ENCODE measurements at regions not wholly inside any gene's neighbourhood (a gene's known extent, or its start where the extent isn't known, plus 50 kb on each side); places are given as distances from the start of the nearest gene placed in this dataset.

DNA sequence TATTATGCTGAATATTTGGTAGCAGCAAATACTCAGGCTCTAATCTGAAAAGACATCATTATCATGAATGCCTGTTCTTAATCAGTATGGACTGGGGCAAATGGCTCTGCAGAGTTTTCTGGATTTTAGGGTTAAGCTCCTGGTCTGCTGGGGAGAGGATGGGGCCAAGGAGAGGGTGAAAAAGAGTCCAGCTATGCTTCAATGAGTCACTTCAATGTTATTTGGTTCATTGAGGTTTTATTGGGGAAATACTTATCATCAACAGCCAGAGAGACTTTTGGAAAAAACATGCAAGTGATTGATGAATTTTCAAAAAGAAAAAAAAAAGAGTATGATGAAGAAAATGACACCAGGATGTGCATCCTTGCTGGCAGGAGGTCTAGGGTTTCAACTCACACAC, 278.3 kb downstream of the UQCRFS1 start:
- CTCF ChIA-PET = no interaction called here
- Mint-ChIP-seq H3K36me3 (peaks cover 5% of the 10 kb centered on the region; the same call in 1 of the 2 replicates), H3K9me3 (peaks cover 17% of the 10 kb centered on the region), H3K27me3 (ENCODE audit: low read depth) (peaks cover 3% of the 10 kb centered on the region), H3K4me3 (no peak overlapping the region), H3K4me1 (0 out of 2 replicates have a peak, but pooled peaks cover 4% of the 10 kb centered on the region), H3K27ac (no peak overlapping the region)
- POLR2A ChIA-PET = no interaction called here
- no peak for ATAC-seq
- TF ChIP-seq, protein P1, sequence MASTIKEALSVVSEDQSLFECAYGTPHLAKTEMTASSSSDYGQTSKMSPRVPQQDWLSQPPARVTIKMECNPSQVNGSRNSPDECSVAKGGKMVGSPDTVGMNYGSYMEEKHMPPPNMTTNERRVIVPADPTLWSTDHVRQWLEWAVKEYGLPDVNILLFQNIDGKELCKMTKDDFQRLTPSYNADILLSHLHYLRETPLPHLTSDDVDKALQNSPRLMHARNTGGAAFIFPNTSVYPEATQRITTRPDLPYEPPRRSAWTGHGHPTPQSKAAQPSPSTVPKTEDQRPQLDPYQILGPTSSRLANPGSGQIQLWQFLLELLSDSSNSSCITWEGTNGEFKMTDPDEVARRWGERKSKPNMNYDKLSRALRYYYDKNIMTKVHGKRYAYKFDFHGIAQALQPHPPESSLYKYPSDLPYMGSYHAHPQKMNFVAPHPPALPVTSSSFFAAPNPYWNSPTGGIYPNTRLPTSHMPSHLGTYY (CRISPR knock-in tag; IDR thresholded peaks at IDR 0.05) = no peak
- no peak for TF ChIP-seq ZNF532 (CRISPR knock-in tag; IDR thresholded peaks at IDR 0.05; ENCODE audit: borderline replicate concordance)
- no peak for TF ChIP-seq KAT7 (CRISPR knock-in tag; IDR thresholded peaks at IDR 0.05; ENCODE audit: borderline replicate concordance)
- DNase-seq (ENCODE audit: low spot score) = no peak

DNA sequence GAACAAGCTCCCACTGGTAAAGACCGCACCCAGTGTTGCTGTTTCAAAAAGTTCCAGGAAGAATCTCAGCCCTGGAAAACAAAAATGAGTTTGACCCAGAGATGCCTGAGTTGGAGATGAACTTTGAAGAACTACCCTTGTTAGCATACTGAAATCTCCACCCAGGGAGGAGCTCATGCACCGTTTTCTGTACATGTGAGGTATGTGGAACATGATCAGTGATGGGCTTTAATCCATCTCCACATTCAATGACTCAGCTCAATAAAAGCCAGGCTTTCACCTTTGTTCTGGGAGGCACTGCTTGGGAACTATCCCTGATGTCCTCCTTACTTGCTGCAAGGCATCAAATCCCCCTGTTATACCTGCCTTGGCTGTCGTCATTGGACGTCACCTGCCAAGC, 279.9 kb downstream of the UQCRFS1 start:
- no peak overlapping the region for H3K4me3 Mint-ChIP-seq
- ChIA-PET POLR2A (no interaction called here), CTCF (interaction anchor here (0.6 to 1.0 kb wide), 2 partner anchors 13 to 21 kb away, joined by 3 read pairs; no protein-coding TSS in a partner anchor)
- DNase-seq (ENCODE audit: low spot score) (no peak), ATAC-seq (no peak)
- peaks cover 3% of the 10 kb centered on the region for H3K27me3 Mint-ChIP-seq (ENCODE audit: low read depth)
- peaks cover 11% of the 10 kb centered on the region; the same call in 1 of the 2 replicates for H3K9me3 Mint-ChIP-seq
- H3K27ac Mint-ChIP-seq = no peak overlapping the region
- no peaks in the 10 kb centered on the region for H3K4me1 Mint-ChIP-seq
- no peaks in the 10 kb centered on the region for H3K36me3 Mint-ChIP-seq
- TF ChIP-seq TEAD1 (CRISPR knock-in tag; IDR thresholded peaks at IDR 0.05) (no peak), MYBL2 (CRISPR knock-in tag; IDR thresholded peaks at IDR 0.05) (no peak), ZNF532 (CRISPR knock-in tag; IDR thresholded peaks at IDR 0.05; ENCODE audit: borderline replicate concordance) (no peak), NR3C1 (CRISPR knock-in tag; conservative IDR thresholded peaks at IDR 0.05; ENCODE audit: low read depth) (no peak), PRRX2 (CRISPR knock-in tag; IDR thresholded peaks at IDR 0.05) (no peak), SMAD4 (CRISPR knock-in tag; IDR thresholded peaks at IDR 0.05) (no peak), RELA (CRISPR knock-in tag; IDR thresholded peaks at IDR 0.05; ENCODE audit: borderline replicate concordance) (no peak), JAZF1 (CRISPR knock-in tag; IDR thresholded peaks at IDR 0.05) (no peak), ZBTB43 (CRISPR knock-in tag; IDR thresholded peaks at IDR 0.05) (no peak)
- TF ChIP-seq, protein P2, sequence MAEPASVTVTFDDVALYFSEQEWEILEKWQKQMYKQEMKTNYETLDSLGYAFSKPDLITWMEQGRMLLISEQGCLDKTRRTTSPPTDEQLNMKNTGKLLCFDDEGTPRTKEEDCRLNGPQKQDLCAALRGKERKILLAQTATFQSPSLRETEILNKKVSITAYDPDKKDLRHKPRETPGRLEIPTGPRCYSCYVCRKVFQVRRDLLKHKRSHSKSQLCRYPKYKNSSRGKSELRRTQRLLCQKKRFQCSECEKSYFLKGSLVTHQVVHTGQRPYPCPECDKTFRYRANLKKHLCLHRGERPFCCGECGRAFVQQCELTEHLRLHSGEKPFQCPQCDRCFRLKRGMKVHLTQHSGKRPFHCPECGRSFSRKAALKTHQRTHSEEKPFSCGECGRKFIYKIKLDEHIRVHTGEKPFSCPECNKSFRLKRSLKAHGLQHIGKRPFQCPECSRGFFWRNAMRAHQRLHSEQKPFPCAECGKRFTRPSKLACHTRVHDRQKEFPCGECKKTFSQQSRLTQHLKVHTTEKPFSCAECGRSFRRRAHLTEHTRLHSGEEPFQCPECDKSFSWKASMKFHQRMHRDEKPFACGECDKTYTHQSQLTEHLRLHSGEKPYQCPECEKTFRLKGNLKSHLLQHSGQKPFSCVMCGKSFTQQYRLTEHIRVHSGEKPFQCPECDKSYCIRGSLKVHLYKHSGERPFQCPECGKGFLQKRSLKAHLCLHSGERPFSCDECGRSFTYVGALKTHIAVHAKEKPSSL (CRISPR knock-in tag; conservative IDR thresholded peaks at IDR 0.05) = no peak
- TF ChIP-seq, protein P3, sequence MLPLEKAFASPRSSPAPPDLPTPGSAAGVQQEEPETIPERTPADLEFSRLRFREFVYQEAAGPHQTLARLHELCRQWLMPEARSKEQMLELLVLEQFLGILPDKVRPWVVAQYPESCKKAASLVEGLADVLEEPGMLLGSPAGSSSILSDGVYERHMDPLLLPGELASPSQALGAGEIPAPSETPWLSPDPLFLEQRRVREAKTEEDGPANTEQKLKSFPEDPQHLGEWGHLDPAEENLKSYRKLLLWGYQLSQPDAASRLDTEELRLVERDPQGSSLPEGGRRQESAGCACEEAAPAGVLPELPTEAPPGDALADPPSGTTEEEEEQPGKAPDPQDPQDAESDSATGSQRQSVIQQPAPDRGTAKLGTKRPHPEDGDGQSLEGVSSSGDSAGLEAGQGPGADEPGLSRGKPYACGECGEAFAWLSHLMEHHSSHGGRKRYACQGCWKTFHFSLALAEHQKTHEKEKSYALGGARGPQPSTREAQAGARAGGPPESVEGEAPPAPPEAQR (CRISPR knock-in tag; IDR thresholded peaks at IDR 0.05) = no peak
- TF ChIP-seq, protein P4, sequence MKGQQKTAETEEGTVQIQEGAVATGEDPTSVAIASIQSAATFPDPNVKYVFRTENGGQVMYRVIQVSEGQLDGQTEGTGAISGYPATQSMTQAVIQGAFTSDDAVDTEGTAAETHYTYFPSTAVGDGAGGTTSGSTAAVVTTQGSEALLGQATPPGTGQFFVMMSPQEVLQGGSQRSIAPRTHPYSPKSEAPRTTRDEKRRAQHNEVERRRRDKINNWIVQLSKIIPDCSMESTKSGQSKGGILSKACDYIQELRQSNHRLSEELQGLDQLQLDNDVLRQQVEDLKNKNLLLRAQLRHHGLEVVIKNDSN (CRISPR knock-in tag; IDR thresholded peaks at IDR 0.05) = no peak
- TF ChIP-seq, protein P5, sequence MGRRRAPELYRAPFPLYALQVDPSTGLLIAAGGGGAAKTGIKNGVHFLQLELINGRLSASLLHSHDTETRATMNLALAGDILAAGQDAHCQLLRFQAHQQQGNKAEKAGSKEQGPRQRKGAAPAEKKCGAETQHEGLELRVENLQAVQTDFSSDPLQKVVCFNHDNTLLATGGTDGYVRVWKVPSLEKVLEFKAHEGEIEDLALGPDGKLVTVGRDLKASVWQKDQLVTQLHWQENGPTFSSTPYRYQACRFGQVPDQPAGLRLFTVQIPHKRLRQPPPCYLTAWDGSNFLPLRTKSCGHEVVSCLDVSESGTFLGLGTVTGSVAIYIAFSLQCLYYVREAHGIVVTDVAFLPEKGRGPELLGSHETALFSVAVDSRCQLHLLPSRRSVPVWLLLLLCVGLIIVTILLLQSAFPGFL (CRISPR knock-in tag; IDR thresholded peaks at IDR 0.05; ENCODE audit: borderline replicate concordance) = no peak

Measured in WTC11 (cell line).